ENCODE measurements at regions not wholly inside any gene's neighbourhood (a gene's known extent, or its start where the extent isn't known, plus 50 kb on each side); places are given as distances from the start of the nearest gene placed in this dataset.
"Not testable (repeated sequence)": the region's sequence is repeated elsewhere in the genome, so short reads cannot be mapped to it uniquely, and the experiment has no call there.

- no peak for DNase-seq (ENCODE audit: low spot score)
Observed at GRCh38 chr3:106121491-106122289, 252.9 kb upstream of the CBLB start.

GRCh38 chr3:106124818-106125217 is 256.0 kb upstream of the CBLB start:
- DNase-seq (ENCODE audit: low spot score), result no peak

- no peak for DNase-seq (ENCODE audit: low spot score)
Observed at GRCh38 chr3:106125321-106125720, 256.5 kb upstream of the CBLB start.

- no peak for DNase-seq (ENCODE audit: low spot score)
Observed at GRCh38 chr3:106126067-106126845, 257.4 kb upstream of the CBLB start.

GRCh38 chr3:106126846-106127235 is 258.0 kb upstream of the CBLB start:
- no peak for DNase-seq (ENCODE audit: low spot score)

GRCh38 chr3:106129939-106130338 is 261.1 kb upstream of the CBLB start:
- DNase-seq (ENCODE audit: low spot score), result no peak

- no peak for DNase-seq (ENCODE audit: low spot score)
Observed at GRCh38 chr3:106130384-106131198, 261.8 kb upstream of the CBLB start.

- DNase-seq (ENCODE audit: low spot score), result no peak
Observed at GRCh38 chr3:106135451-106136160, 266.8 kb upstream of the CBLB start.

- no peak for DNase-seq (ENCODE audit: low spot score)
Observed at GRCh38 chr3:106139826-106140225, 271.0 kb upstream of the CBLB start.

- DNase-seq (ENCODE audit: low spot score), result no peak
Observed at GRCh38 chr3:106140431-106140830, 271.6 kb upstream of the CBLB start.

- no peak for DNase-seq (ENCODE audit: low spot score)
Observed at GRCh38 chr3:106144030-106144429, 275.2 kb upstream of the CBLB start.

- not testable (repeated sequence) for DNase-seq (ENCODE audit: low spot score)
Observed at GRCh38 chr3:106148440-106149082, 279.7 kb upstream of the CBLB start.

- DNase-seq (ENCODE audit: low spot score), result no peak
Observed at GRCh38 chr3:106157411-106157810, 288.6 kb upstream of the CBLB start.

GRCh38 chr3:106160396-106160795 is 291.6 kb upstream of the CBLB start:
- peak; percentile 5 for DNase-seq (ENCODE audit: low spot score)

GRCh38 chr3:106161246-106161645 is 292.4 kb upstream of the CBLB start:
- no peak for DNase-seq (ENCODE audit: low spot score)

GRCh38 chr3:106167728-106168127 is 298.9 kb upstream of the CBLB start:
- no peak for DNase-seq (ENCODE audit: low spot score)

GRCh38 chr3:106168962-106169750 is 300.3 kb upstream of the CBLB start:
- no peak for DNase-seq (ENCODE audit: low spot score)

GRCh38 chr3:106170636-106171035 is 301.8 kb upstream of the CBLB start:
- DNase-seq (ENCODE audit: low spot score), result no peak

- DNase-seq (ENCODE audit: low spot score), result no peak
Observed at GRCh38 chr3:106172101-106172500, 303.3 kb upstream of the CBLB start.

- DNase-seq (ENCODE audit: low spot score), result no peak
Observed at GRCh38 chr3:106172780-106173179, 304.0 kb upstream of the CBLB start.

GRCh38 chr3:106175276-106175675 is 306.5 kb upstream of the CBLB start:
- DNase-seq (ENCODE audit: low spot score), result no peak
